Colonic mucosa (tissue), 4 donors: ENCODE measurements at regions not wholly inside any gene's neighbourhood (a gene's known extent, or its start where the extent isn't known, plus 50 kb on each side); places are given as distances from the start of the nearest gene placed in this dataset.

Source experiments
- DNase-seq: peaks from one replicate; pipeline ENCODE4 v3.0.0-alpha.2; 2020
- H3K27ac ChIP-seq: fragments of 200-600 bp; one replicate; pipeline ENCODE4 v1.8.0; 2021
- H3K27me3 ChIP-seq: fragments of 200-600 bp; one replicate; pipeline ENCODE4 v1.8.0; 2021
- H3K36me3 ChIP-seq: fragments of 200-600 bp; one replicate; pipeline ENCODE4 v1.8.0; 2021
- H3K4me1 ChIP-seq: fragments of 200-600 bp; one replicate; pipeline ENCODE4 v1.8.0; 2021; ENCODE audit warnings: mild to moderate bottlenecking
- H3K4me3 ChIP-seq: fragments of 200-600 bp; one replicate; pipeline ENCODE4 v1.8.0; 2021
- H3K9ac ChIP-seq, 2 donors: one replicate each; pipeline ENCODE4 v1.7.0; 2013; ENCODE audit warnings: control low read depth in 2 of 2, low read depth in 2 of 2, low read length in 2 of 2
- H3K9me3 ChIP-seq: fragments of 200-600 bp; one replicate; pipeline ENCODE4 v1.8.0; 2021
- CTCF ChIP-seq: fragments of 200-600 bp; IDR thresholded peaks from one replicate; pipeline ENCODE4 v1.8.0; 2022; ENCODE audit warnings: antibody characterized with exemption, mild to moderate bottlenecking
- intact Hi-C: fragments of 100-400 bp; cut with DNase I; formaldehyde crosslinking; loops from one replicate; pipeline ENCODE4 v1.14.1; 2022
- donor health status: healthy.
- donor health status: DM: no; HTN: no; CAD: no.
- donor health status: DM: no; HTN: no; CAD: no.

- Histone ChIP-seq H3K4me3 (no peak overlapping the region), H3K9ac (no peak overlapping the region), H3K36me3 (no peaks in the 10 kb centered on the region), H3K9me3 (no peaks in the 10 kb centered on the region), H3K27me3 (no peaks in the 10 kb centered on the region), H3K27ac (no peak overlapping the region), H3K4me1 (no peaks in the 10 kb centered on the region)
- no peak for TF ChIP-seq CTCF
- DNase-seq: no peak
- intact Hi-C loops: no loop called here
These were observed 359.1 kb upstream of the DAB2 start for GRCh38 chr5:39783756-39784421.

- no peak overlapping the region for H3K9ac ChIP-seq
- DNase-seq: no peak
- no peaks in the 10 kb centered on the region for H3K36me3 ChIP-seq
- no peaks in the 10 kb centered on the region for H3K4me1 ChIP-seq
- TF ChIP-seq CTCF: no peak
- H3K4me3 ChIP-seq: no peak overlapping the region
- intact Hi-C loops: no loop called here
- H3K27ac ChIP-seq: no peak overlapping the region
- no peaks in the 10 kb centered on the region for H3K27me3 ChIP-seq
- no peaks in the 10 kb centered on the region for H3K9me3 ChIP-seq
These were observed 355.6 kb upstream of the DAB2 start for GRCh38 chr5:39780347-39780746.

GRCh38 chr5:39779831-39780230, 355.1 kb upstream of the DAB2 start:
- DNase-seq: no peak
- Histone ChIP-seq H3K36me3 (no peaks in the 10 kb centered on the region), H3K4me1 (no peaks in the 10 kb centered on the region), H3K4me3 (no peak overlapping the region), H3K9ac (no peak overlapping the region), H3K27ac (no peak overlapping the region), H3K9me3 (no peaks in the 10 kb centered on the region), H3K27me3 (no peaks in the 10 kb centered on the region)
- no peak for TF ChIP-seq CTCF
- intact Hi-C loops: no loop called here

GRCh38 chr5:39775797-39776365, 351.1 kb upstream of the DAB2 start:
- Histone ChIP-seq H3K4me3 (no peak overlapping the region), H3K9me3 (no peaks in the 10 kb centered on the region), H3K27ac (no peak overlapping the region), H3K9ac (no peak overlapping the region), H3K27me3 (no peaks in the 10 kb centered on the region), H3K4me1 (no peaks in the 10 kb centered on the region), H3K36me3 (no peaks in the 10 kb centered on the region)
- DNase-seq: no peak
- intact Hi-C loops: no loop called here
- no peak for TF ChIP-seq CTCF

GRCh38 chr5:39775086-39775796, 350.5 kb upstream of the DAB2 start:
- Histone ChIP-seq H3K4me1 (no peaks in the 10 kb centered on the region), H3K27me3 (no peaks in the 10 kb centered on the region), H3K9ac (no peak overlapping the region), H3K36me3 (no peaks in the 10 kb centered on the region), H3K4me3 (no peak overlapping the region), H3K9me3 (no peaks in the 10 kb centered on the region), H3K27ac (no peak overlapping the region)
- intact Hi-C loops: no loop called here
- DNase-seq: no peak
- no peak for TF ChIP-seq CTCF
